IMR-90 (cell line): ENCODE measurements at regions not wholly inside any gene's neighbourhood (a gene's known extent, or its start where the extent isn't known, plus 50 kb on each side); places are given as distances from the start of the nearest gene placed in this dataset.

ENCODE experiments used
- ATAC-seq: fragments of 200-7000 bp; cut with Tn5 transposase; 2 replicates; pipeline ENCODE4 v1.9.1; 2020; ENCODE audit warnings: low read depth, mild to moderate bottlenecking, moderate library complexity
- BruUV-seq: library from RNA; stranded (reverse); fragments of 400-500 nt; replicated peaks from 2 replicates; lab custom pipeline; 2021; lab: Mats Ljungman, UMichigan
- CTCF ChIA-PET: fragments of 300-600 bp; formaldehyde crosslinking; extraction: SDS; loops from one replicate; lab custom pipeline; 2021; ENCODE audit warnings: antibody characterized with exemption; lab: Yijun Ruan, JAX
- POLR2A ChIA-PET: fragments of 300-600 bp; sonication (Branson Sonifier 250); formaldehyde crosslinking; loops from one replicate; lab custom pipeline; 2022; ENCODE audit warnings: antibody characterized with exemption; ENCODE audit not compliant: unreplicated experiment; lab: Charles Lee
- DNase-seq: peaks from one replicate; pipeline ENCODE4 v3.0.0; 2013
- H2AFZ ChIP-seq: replicated peaks from 2 replicates; pipeline ENCODE3; 2013; ENCODE audit warnings: low read length, mild to moderate bottlenecking; ENCODE audit not compliant: poor library complexity
- H2AK5ac ChIP-seq: 2 replicates; pipeline ENCODE4 v1.6.1; 2013; ENCODE audit warnings: low read depth, low read length, inconsistent platforms
- H2AK9ac ChIP-seq: replicated peaks from 2 replicates; pipeline ENCODE3; 2013; ENCODE audit warnings: mild to moderate bottlenecking, low read depth, low read length, moderate library complexity; ENCODE audit not compliant: poor library complexity
- H2BK120ac ChIP-seq: 2 replicates; pipeline ENCODE4 v1.6.1; 2013; ENCODE audit warnings: low read depth, low read length, inconsistent platforms
- H2BK15ac ChIP-seq: 3 replicates; pipeline ENCODE4 v1.6.1; 2013; ENCODE audit warnings: low read depth, low read length, inconsistent platforms
- H2BK20ac ChIP-seq: 2 replicates; pipeline ENCODE4 v1.6.1; 2013; ENCODE audit warnings: low read depth, mild to moderate bottlenecking, inconsistent platforms, low read length, moderate library complexity
- H2BK5ac ChIP-seq: 2 replicates; pipeline ENCODE4 v1.6.1; 2013; ENCODE audit warnings: mild to moderate bottlenecking, low read depth, low read length, inconsistent platforms; ENCODE audit not compliant: poor library complexity, severe bottlenecking
- H3K14ac ChIP-seq: replicated peaks from 2 replicates; pipeline ENCODE4 v1.6.1; 2013; ENCODE audit warnings: low read depth, low read length, inconsistent platforms
- H3K18ac ChIP-seq: 2 replicates; pipeline ENCODE4 v1.6.1; 2013; ENCODE audit warnings: low read depth, low read length, control low read depth
- H3K23ac ChIP-seq: 2 replicates; pipeline ENCODE4 v1.6.1; 2013; ENCODE audit warnings: low read depth, low read length, inconsistent platforms
- H3K27ac ChIP-seq: 2 replicates; pipeline ENCODE4 v1.5.1; 2013; ENCODE audit warnings: mild to moderate bottlenecking, control low read depth, low read length; ENCODE audit not compliant: insufficient read depth
- H3K27me3 ChIP-seq: 2 replicates; pipeline ENCODE4 v1.6.1; 2013; ENCODE audit warnings: low read length; ENCODE audit not compliant: control insufficient read depth, insufficient read depth
- H3K36me3 ChIP-seq: 2 replicates; pipeline ENCODE4 v1.6.1; 2013; ENCODE audit warnings: low read length, mixed read lengths; ENCODE audit not compliant: control insufficient read depth, insufficient read depth
- H3K4ac ChIP-seq: 2 replicates; pipeline ENCODE4 v1.6.1; 2013; ENCODE audit warnings: low read depth, low read length, inconsistent platforms
- H3K4me1 ChIP-seq: 2 replicates; pipeline ENCODE4 v1.6.1; 2013; ENCODE audit warnings: low read length, mixed read lengths; ENCODE audit not compliant: control insufficient read depth, insufficient read depth
- H3K4me2 ChIP-seq: 2 replicates; pipeline ENCODE4 v1.6.1; 2013; ENCODE audit warnings: low read depth, mild to moderate bottlenecking, control low read depth, low read length, moderate library complexity
- H3K4me3 ChIP-seq: 2 replicates; pipeline ENCODE4 v1.5.1; 2013; ENCODE audit warnings: low read depth, mild to moderate bottlenecking, control low read depth, low read length, moderate library complexity; ENCODE audit not compliant: insufficient read depth
- H3K56ac ChIP-seq: 2 replicates; pipeline ENCODE4 v1.6.1; 2013; ENCODE audit warnings: low read length, inconsistent platforms; ENCODE audit not compliant: insufficient read depth; ENCODE audit errors: extremely low read depth
- H3K79me1 ChIP-seq, 2 experiments: 2 replicates each; pipeline ENCODE4 v1.6.1; 2013; ENCODE audit warnings: low read length in 2 of 2, inconsistent platforms in 1 of 2, low read depth in 1 of 2
- H3K9ac ChIP-seq: 2 replicates; pipeline ENCODE4 v1.6.1; 2013; ENCODE audit warnings: low read depth, low read length, control low read depth
- H3K9me1 ChIP-seq: 2 replicates; pipeline ENCODE4 v1.6.1; 2013; ENCODE audit warnings: low read length, inconsistent platforms; ENCODE audit not compliant: insufficient read depth
- H3K9me3 ChIP-seq: 2 replicates; pipeline ENCODE4 v1.6.1; 2013; ENCODE audit warnings: low read length; ENCODE audit not compliant: control insufficient read depth, insufficient read depth
- H4K20me1 ChIP-seq: 2 replicates; pipeline ENCODE4 v1.6.1; 2013; ENCODE audit warnings: low read length, inconsistent platforms; ENCODE audit not compliant: insufficient read depth
- H4K5ac ChIP-seq: 2 replicates; pipeline ENCODE4 v1.6.1; 2013; ENCODE audit warnings: mild to moderate bottlenecking, low read depth, low read length, control low read depth
- H4K8ac ChIP-seq, 2 experiments: 2 replicates each; pipeline ENCODE4 v1.6.1; 2013; ENCODE audit warnings: low read depth in 2 of 2, low read length in 2 of 2, control low read depth in 1 of 2, inconsistent platforms in 1 of 2
- H4K91ac ChIP-seq: 2 replicates; pipeline ENCODE4 v1.6.1; 2013; ENCODE audit warnings: low read depth, low read length, inconsistent platforms; ENCODE audit not compliant: insufficient read depth
- BHLHE40 ChIP-seq: fragments of 150-350 bp; IDR thresholded peaks from 2 replicates; pipeline ENCODE4 v1.6.1; 2016; ENCODE audit warnings: mild to moderate bottlenecking, low read depth, low read length
- FOS ChIP-seq: fragments of 150-350 bp; IDR thresholded peaks from 2 replicates; pipeline ENCODE4 v1.6.1; 2016; ENCODE audit warnings: low read depth, low read length
- MAFK ChIP-seq: IDR thresholded peaks from 2 replicates; pipeline ENCODE4 v1.6.1; 2012; ENCODE audit warnings: low read depth, low read length, improper control_type of control experiment
- MAZ ChIP-seq: IDR thresholded peaks from 2 replicates; pipeline ENCODE4 v1.6.1; 2012; ENCODE audit warnings: low read depth, mild to moderate bottlenecking, low read length, improper control_type of control experiment, moderate library complexity, borderline replicate concordance
- POLR2A ChIP-seq: IDR thresholded peaks from 2 replicates; pipeline ENCODE4 v1.6.1; 2012; ENCODE audit warnings: mild to moderate bottlenecking, low read depth, low read length
- RAD21 ChIP-seq: IDR thresholded peaks from 2 replicates; pipeline ENCODE4 v1.6.1; 2012; ENCODE audit warnings: low read length, improper control_type of control experiment
- SMC3 ChIP-seq: fragments of 150-350 bp; IDR thresholded peaks from 2 replicates; pipeline ENCODE4 v1.6.1; 2016; ENCODE audit warnings: low read depth, mild to moderate bottlenecking, antibody characterized with exemption, low read length, moderate library complexity
- dilution Hi-C: fragments of 300-500 bp; cut with HindIII; formaldehyde crosslinking; loops from one replicate; pipeline ENCODE4 v1.14.3; 2018; ENCODE audit warnings: low sequenced_read_pairs; ENCODE audit not compliant: unreplicated experiment
- in situ Hi-C: fragments of 300-500 bp; cut with MboI; formaldehyde crosslinking; loops from 3 replicates; pipeline ENCODE4 v1.14.3; 2019; ENCODE audit warnings: low sequenced_read_pairs, inconsistent platforms, mixed read lengths
- intact Hi-C: fragments of 100-400 bp; cut with micrococcal nuclease; formaldehyde crosslinking; loops from 2 replicates; pipeline ENCODE4 v1.10.0; 2022
- TF ChIP-seq, protein P1 (sequence below): conservative IDR thresholded peaks from 2 replicates; pipeline ENCODE4 v1.5.1; 2012; ENCODE audit warnings: mild to moderate bottlenecking, low read depth, low read length, improper control_type of control experiment
- TF ChIP-seq, protein P2 (sequence below): fragments of 150-350 bp; IDR thresholded peaks from 2 replicates; pipeline ENCODE4 v1.6.1; 2017; ENCODE audit warnings: mild to moderate bottlenecking, antibody characterized with exemption, low read length, low read depth

DNA sequence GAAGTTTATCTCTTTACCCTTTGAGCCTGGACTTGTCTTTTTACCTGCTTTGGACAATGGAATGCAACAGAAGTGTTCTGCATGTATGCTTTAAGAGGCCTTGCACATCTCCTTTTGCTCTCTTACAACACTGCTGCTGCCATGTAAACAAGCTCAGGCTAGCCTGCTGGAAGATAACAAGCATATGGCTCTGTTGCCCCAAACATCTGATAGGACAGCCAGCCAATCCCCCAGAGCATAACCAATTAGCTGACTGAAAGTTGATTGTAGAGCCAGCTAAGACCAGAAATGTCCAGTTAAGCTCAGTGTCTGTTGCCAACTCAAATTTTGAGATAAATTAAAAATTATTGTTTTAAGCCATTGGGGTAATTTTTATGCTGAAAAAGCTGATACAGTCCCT lies 510.6 kb upstream of the CNKSR2 start:
- Histone ChIP-seq H3K18ac (no peak overlapping the region), H2BK120ac (no peak overlapping the region), H4K20me1 (no peaks in the 10 kb centered on the region), H2BK20ac (no peak overlapping the region), H3K36me3 (no peaks in the 10 kb centered on the region), H3K14ac (no peak overlapping the region), H3K4ac (no peak overlapping the region), H2AFZ (no peak overlapping the region), H2BK5ac (no peak overlapping the region), H3K27ac (no peak overlapping the region), H4K5ac (no peak overlapping the region), H2AK9ac (no peak overlapping the region), H3K9me3 (peaks cover 7% of the 10 kb centered on the region; the same call in 1 of the 2 replicates), H3K4me1 (no peaks in the 10 kb centered on the region), H4K91ac (no peak overlapping the region), H3K56ac (no peak overlapping the region), H3K79me1 (no peaks in the 10 kb centered on the region), H3K9ac (no peak overlapping the region), H3K4me3 (no peak overlapping the region), H3K23ac (no peak overlapping the region), H3K4me2 (no peak overlapping the region), H4K8ac (no peak overlapping the region), H2BK15ac (no peak overlapping the region), H2AK5ac (no peak overlapping the region), H3K27me3 (no peaks in the 10 kb centered on the region), H3K9me1 (no peaks in the 10 kb centered on the region)
- intact Hi-C loops (no loop called here), dilution Hi-C loops (no loop called here), in situ Hi-C loops (no loop called here)
- ChIA-PET CTCF (no interaction called here), POLR2A (no interaction called here)
- DNase-seq (no peak), ATAC-seq (no peak)
- TF ChIP-seq, protein P1, sequence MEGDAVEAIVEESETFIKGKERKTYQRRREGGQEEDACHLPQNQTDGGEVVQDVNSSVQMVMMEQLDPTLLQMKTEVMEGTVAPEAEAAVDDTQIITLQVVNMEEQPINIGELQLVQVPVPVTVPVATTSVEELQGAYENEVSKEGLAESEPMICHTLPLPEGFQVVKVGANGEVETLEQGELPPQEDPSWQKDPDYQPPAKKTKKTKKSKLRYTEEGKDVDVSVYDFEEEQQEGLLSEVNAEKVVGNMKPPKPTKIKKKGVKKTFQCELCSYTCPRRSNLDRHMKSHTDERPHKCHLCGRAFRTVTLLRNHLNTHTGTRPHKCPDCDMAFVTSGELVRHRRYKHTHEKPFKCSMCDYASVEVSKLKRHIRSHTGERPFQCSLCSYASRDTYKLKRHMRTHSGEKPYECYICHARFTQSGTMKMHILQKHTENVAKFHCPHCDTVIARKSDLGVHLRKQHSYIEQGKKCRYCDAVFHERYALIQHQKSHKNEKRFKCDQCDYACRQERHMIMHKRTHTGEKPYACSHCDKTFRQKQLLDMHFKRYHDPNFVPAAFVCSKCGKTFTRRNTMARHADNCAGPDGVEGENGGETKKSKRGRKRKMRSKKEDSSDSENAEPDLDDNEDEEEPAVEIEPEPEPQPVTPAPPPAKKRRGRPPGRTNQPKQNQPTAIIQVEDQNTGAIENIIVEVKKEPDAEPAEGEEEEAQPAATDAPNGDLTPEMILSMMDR, result no peak
- TF ChIP-seq SMC3 (no peak), RAD21 (no peak), MAFK (no peak), BHLHE40 (no peak), FOS (no peak), POLR2A (no peak), MAZ (no peak)
- TF ChIP-seq, protein P2, sequence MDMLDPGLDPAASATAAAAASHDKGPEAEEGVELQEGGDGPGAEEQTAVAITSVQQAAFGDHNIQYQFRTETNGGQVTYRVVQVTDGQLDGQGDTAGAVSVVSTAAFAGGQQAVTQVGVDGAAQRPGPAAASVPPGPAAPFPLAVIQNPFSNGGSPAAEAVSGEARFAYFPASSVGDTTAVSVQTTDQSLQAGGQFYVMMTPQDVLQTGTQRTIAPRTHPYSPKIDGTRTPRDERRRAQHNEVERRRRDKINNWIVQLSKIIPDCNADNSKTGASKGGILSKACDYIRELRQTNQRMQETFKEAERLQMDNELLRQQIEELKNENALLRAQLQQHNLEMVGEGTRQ, result no peak
- no TSS peak for BruUV-seq
